ENCODE measurements at regions not wholly inside any gene's neighbourhood (a gene's known extent, or its start where the extent isn't known, plus 50 kb on each side); places are given as distances from the start of the nearest gene placed in this dataset.

DNA sequence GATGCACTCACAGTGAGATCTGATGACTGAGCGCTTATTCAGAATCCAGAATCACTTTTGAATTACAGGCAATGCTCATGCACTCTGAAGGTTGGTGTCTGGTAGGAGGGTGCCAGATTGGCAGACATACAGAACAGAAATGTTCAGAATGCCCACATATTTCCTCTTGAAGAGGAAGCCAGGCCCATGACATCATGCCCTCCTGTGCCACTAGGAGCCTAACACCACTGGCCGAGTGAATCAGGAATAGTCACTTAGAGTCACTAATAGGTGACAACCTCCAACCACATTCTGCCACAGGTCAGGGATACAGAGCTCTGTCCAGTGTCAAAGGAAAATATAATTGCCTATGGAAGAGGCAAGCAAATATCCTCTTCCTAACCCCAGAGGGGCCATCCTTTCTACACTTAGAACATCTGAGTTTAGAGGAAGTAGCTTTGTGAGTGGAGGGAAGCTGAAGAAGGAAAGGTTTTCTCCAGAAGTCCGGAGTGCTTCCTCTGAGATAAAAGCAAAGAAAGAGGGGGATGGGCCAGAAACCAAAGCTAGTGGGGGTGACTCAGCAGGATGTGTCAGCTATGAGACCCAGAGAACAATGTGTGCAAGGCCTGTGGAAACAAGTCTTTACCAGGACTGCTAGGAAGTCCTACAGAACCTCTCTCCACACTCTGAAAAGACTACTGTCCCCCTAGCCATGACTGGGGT is 838.8 kb downstream of the GRID1 start:
- H3K27ac ChIP-seq (replicated peaks in 1 of 4) = no peak overlapping the region
- H3K4me3 ChIP-seq = no peak overlapping the region
- peaks cover 0 to 6% (median 3%) of the 10 kb centered on the region in 4 donors for H3K9me3 ChIP-seq
- TF ChIP-seq, protein P1, sequence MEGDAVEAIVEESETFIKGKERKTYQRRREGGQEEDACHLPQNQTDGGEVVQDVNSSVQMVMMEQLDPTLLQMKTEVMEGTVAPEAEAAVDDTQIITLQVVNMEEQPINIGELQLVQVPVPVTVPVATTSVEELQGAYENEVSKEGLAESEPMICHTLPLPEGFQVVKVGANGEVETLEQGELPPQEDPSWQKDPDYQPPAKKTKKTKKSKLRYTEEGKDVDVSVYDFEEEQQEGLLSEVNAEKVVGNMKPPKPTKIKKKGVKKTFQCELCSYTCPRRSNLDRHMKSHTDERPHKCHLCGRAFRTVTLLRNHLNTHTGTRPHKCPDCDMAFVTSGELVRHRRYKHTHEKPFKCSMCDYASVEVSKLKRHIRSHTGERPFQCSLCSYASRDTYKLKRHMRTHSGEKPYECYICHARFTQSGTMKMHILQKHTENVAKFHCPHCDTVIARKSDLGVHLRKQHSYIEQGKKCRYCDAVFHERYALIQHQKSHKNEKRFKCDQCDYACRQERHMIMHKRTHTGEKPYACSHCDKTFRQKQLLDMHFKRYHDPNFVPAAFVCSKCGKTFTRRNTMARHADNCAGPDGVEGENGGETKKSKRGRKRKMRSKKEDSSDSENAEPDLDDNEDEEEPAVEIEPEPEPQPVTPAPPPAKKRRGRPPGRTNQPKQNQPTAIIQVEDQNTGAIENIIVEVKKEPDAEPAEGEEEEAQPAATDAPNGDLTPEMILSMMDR (IDR thresholded peaks at IDR 0.05) = no peak
- no peak for TF ChIP-seq POLR2AphosphoS5 (IDR thresholded peaks at IDR 0.05)
- no peak for TF ChIP-seq POLR2A (IDR thresholded peaks at IDR 0.05; ENCODE audit: low read depth)
- no peak for TF ChIP-seq EP300 (IDR thresholded peaks at IDR 0.05)
- 82% methylated on average over 3 of the region's 3 CpGs for WGBS
- DNase-seq (ENCODE audit: extremely low spot score) = no peak
- no peaks in the 10 kb centered on the region for H3K27me3 ChIP-seq
- intact Hi-C loops (cut with DNase I) = no loop called here
- H3K36me3 ChIP-seq = no peaks in the 10 kb centered on the region
- no peaks in the 10 kb centered on the region for H3K4me1 ChIP-seq

DNA sequence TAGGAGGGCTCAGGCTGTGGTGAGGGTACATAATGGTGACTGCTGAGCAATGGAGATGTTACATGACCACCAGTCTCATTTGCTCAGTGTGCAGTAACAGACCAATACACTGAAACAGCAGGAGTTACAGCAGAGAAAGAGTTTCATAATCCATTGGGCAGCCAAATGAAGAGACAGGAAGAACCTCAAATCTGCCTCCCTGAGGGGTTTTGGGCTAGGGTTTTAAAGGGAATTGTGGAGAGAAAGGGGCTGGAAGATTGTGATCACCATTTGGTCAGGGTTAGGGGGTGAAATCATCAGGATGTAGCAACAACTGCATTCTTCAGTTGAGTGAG is 838.3 kb downstream of the GRID1 start:
- intact Hi-C loops (cut with DNase I) = no loop called here
- Histone ChIP-seq H3K4me3 (no peak overlapping the region), H3K27me3 (no peaks in the 10 kb centered on the region), H3K4me1 (no peaks in the 10 kb centered on the region), H3K36me3 (no peaks in the 10 kb centered on the region), H3K27ac (replicated peaks in 1 of 4) (no peak overlapping the region), H3K9me3 (peaks cover 0 to 6% (median 3%) of the 10 kb centered on the region in 4 donors)
- DNase-seq (ENCODE audit: extremely low spot score) = no peak
- TF ChIP-seq, protein P1 (IDR thresholded peaks at IDR 0.05) = no peak
- TF ChIP-seq EP300 (IDR thresholded peaks at IDR 0.05) = no peak
- TF ChIP-seq POLR2A (IDR thresholded peaks at IDR 0.05; ENCODE audit: low read depth) = no peak
- no peak for TF ChIP-seq POLR2AphosphoS5 (IDR thresholded peaks at IDR 0.05)

DNA sequence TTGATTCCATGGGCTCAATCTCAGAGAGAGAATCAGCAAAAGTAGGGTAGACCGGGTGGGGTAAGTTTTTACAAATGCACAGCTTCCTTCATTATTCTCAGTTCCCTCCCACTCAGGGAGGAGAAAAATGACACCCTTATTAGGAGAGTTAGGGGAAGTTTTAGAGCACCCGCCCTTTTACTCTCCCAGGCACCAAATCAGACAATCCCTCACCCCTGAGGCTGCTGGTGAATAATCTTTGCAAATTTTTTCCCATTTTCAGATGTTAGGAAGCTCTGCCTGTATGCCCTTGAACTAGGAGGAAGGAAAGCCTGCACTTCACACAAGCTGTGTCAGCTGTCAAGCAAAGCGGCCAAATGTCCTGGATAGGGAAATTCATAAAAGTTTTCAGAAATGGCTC is 834.9 kb downstream of the GRID1 start:
- intact Hi-C loops (cut with DNase I) = no loop called here
- no peak for DNase-seq (ENCODE audit: extremely low spot score)

DNA sequence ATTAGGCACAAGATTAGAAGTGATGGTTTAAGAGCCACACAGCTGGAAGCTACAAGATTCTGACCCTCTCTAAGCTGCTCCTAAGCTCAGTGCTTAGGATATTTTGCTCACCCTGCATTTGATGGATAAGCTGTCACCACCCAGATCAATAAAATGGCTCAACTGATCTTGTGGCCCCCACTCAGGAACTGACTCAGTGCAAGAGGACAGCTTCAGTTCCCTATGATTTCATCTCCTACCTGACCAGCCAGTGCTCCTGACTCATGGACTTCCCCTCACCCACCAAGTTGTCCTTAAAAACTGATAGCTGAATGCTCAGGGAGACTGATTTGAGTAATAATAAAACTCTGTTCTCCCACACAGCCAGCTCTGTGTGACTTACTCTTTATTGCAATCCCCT is 833.8 kb downstream of the GRID1 start:
- no peaks in the 10 kb centered on the region for H3K27me3 ChIP-seq
- no peaks in the 10 kb centered on the region for H3K36me3 ChIP-seq
- H3K9me3 ChIP-seq = peaks cover 0 to 5% (median 2%) of the 10 kb centered on the region in 4 donors
- DNase-seq (ENCODE audit: extremely low spot score) = no peak
- intact Hi-C loops (cut with DNase I) = no loop called here
- no peak for TF ChIP-seq POLR2A (IDR thresholded peaks at IDR 0.05; ENCODE audit: low read depth)
- TF ChIP-seq POLR2AphosphoS5 (IDR thresholded peaks at IDR 0.05) = no peak
- TF ChIP-seq, protein P1 (IDR thresholded peaks at IDR 0.05) = no peak
- no peak for TF ChIP-seq EP300 (IDR thresholded peaks at IDR 0.05)
- H3K4me3 ChIP-seq = no peak overlapping the region
- H3K4me1 ChIP-seq = no peaks in the 10 kb centered on the region
- H3K27ac ChIP-seq (replicated peaks in 1 of 4) = no peak overlapping the region

More for the DNA sequence above, 834.9 kb downstream of the GRID1 start:
- Histone ChIP-seq H3K4me1 (no peaks in the 10 kb centered on the region), H3K9me3 (peaks cover 0 to 6% (median 3%) of the 10 kb centered on the region in 4 donors), H3K4me3 (no peak overlapping the region), H3K27me3 (no peaks in the 10 kb centered on the region), H3K27ac (replicated peaks in 1 of 4) (no peak overlapping the region), H3K36me3 (no peaks in the 10 kb centered on the region)
- no peak for TF ChIP-seq POLR2A (IDR thresholded peaks at IDR 0.05; ENCODE audit: low read depth)
- TF ChIP-seq EP300 (IDR thresholded peaks at IDR 0.05) = no peak
- no peak for TF ChIP-seq POLR2AphosphoS5 (IDR thresholded peaks at IDR 0.05)
- 42% methylated on average over 3 of the region's 3 CpGs for WGBS

DNA sequence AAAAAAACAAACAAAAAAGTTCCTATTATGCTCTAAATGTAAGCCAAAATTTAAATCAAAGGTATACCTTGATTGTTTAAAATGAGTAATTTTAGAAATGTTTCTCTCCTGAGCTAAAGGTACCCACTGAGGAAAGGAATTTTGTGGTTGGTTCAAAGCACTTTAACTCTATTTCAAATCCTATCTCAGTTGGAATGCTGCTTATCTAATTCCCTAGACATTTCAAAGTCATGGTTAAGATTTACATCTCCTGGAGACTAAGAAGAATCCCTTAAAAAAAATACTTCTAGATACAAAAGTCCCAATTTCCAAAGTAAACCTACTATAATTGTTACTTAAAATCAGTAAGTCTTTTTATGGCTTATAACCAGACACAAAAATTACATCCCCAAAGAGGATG is 830.7 kb downstream of the GRID1 start:
- TF ChIP-seq EP300 (IDR thresholded peaks at IDR 0.05) (no peak), POLR2A (IDR thresholded peaks at IDR 0.05; ENCODE audit: low read depth) (no peak), POLR2AphosphoS5 (IDR thresholded peaks at IDR 0.05) (no peak)
- Histone ChIP-seq H3K9me3 (no peaks in the 10 kb centered on the region), H3K27ac (replicated peaks in 1 of 4) (no peak overlapping the region), H3K4me1 (no peaks in the 10 kb centered on the region), H3K36me3 (no peaks in the 10 kb centered on the region), H3K4me3 (no peak overlapping the region), H3K27me3 (no peaks in the 10 kb centered on the region)
- no peak for DNase-seq (ENCODE audit: extremely low spot score)
- intact Hi-C loops (cut with DNase I) = no loop called here

DNA sequence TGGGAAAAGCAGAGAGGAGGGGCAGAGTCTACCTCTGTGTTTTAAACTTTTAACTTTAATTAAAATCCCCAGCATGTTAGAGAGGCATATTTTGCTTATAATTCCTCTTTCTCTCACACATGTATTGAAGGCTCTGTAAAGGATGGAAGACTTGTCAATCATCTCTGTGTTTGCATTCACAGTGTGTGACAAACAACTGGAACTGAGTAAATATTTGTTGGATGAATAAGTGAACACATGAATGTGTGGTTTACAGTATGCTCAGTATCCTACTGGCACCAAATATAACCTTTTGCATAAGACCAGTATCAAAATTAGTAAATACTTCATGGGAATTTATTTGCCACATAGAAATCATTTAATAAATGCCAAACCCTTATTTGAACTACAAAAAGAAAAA is 829.0 kb downstream of the GRID1 start:
- DNase-seq (ENCODE audit: extremely low spot score) = no peak
- no peak overlapping the region for H3K27ac ChIP-seq (replicated peaks in 1 of 4)
- intact Hi-C loops (cut with DNase I) = no loop called here
- no peak for TF ChIP-seq POLR2AphosphoS5 (IDR thresholded peaks at IDR 0.05)
- no peak for TF ChIP-seq EP300 (IDR thresholded peaks at IDR 0.05)
- no peak for TF ChIP-seq POLR2A (IDR thresholded peaks at IDR 0.05; ENCODE audit: low read depth)
- TF ChIP-seq, protein P1 (IDR thresholded peaks at IDR 0.05) = no peak
- no peaks in the 10 kb centered on the region for H3K4me1 ChIP-seq
- no peaks in the 10 kb centered on the region for H3K36me3 ChIP-seq
- no peaks in the 10 kb centered on the region for H3K9me3 ChIP-seq
- no peaks in the 10 kb centered on the region for H3K27me3 ChIP-seq
- no peak overlapping the region for H3K4me3 ChIP-seq
